ENCODE measurements at regions not wholly inside any gene's neighbourhood (a gene's known extent, or its start where the extent isn't known, plus 50 kb on each side); places are given as distances from the start of the nearest gene placed in this dataset.

DNA sequence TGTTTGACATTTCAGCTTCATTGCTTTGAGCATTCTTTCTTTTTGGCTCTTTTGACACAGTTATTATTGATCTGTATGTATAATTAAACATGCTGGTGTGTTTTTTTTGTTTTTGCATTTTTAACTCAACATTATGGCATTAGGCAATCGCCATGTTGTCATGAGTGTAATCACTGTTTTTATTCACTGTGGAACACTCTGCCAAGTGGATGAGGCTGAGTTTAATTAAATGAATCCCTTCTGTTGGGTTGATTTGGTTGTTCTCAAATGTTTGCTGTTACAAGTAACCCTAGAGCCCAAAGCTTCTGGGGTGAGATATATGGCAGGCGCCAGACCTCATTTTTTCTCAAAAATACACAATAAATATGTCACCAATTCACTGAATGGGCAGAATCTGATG, 428.1 kb downstream of the MATN1 start:
- Histone ChIP-seq H3K4me3 (ENCODE audit: insufficient read depth, low read depth, low read length, poor library complexity, severe bottlenecking) (no peak overlapping the region), H3K4me1 (ENCODE audit: control insufficient read depth, insufficient read depth, low read length, poor library complexity, severe bottlenecking) (no peaks in the 10 kb centered on the region), H3K27me3 (replicated peaks; ENCODE audit: control insufficient read depth, insufficient read depth, low read length, poor library complexity, severe bottlenecking) (no peaks in the 10 kb centered on the region), H3K36me3 (ENCODE audit: control insufficient read depth, insufficient read depth, low read length) (no peaks in the 10 kb centered on the region), H3K9me3 (ENCODE audit: control insufficient read depth, low read length) (peaks cover 4% of the 10 kb centered on the region), H3K27ac (ENCODE audit: insufficient read depth, low read length, poor library complexity, severe bottlenecking) (no peak overlapping the region)
- DNase-seq = no peak

- H3K27ac ChIP-seq (ENCODE audit: insufficient read depth, low read length, poor library complexity, severe bottlenecking) = no peak overlapping the region
- no peaks in the 10 kb centered on the region for H3K27me3 ChIP-seq (replicated peaks; ENCODE audit: control insufficient read depth, insufficient read depth, low read length, poor library complexity, severe bottlenecking)
- DNase-seq = no peak
- H3K36me3 ChIP-seq (ENCODE audit: control insufficient read depth, insufficient read depth, low read length) = no peaks in the 10 kb centered on the region
- H3K4me3 ChIP-seq (ENCODE audit: insufficient read depth, low read depth, low read length, poor library complexity, severe bottlenecking) = no peak overlapping the region
- no peaks in the 10 kb centered on the region for H3K4me1 ChIP-seq (ENCODE audit: control insufficient read depth, insufficient read depth, low read length, poor library complexity, severe bottlenecking)
- H3K9me3 ChIP-seq (ENCODE audit: control insufficient read depth, low read length) = peaks cover 4% of the 10 kb centered on the region
These were observed 428.9 kb downstream of the MATN1 start for GRCh38 chr1:30294508-30294907.

DNA sequence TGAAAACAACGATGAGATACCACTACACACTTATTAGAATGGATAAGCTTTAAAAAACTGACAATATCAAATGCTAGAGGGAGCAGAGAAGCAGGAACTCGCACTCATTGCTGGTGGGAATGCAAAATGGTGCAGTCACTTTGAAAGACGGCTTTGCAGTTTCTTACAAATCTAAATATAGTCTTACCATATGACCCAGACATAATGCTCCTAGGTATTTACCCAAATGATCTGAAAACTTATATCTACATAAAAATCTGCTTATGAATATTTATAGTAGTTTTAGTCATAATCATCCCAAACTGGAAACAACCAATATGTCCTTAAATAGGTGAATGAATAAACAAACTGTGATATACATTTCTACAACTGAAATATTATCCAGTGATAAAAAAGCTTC, 430.9 kb downstream of the MATN1 start:
- Histone ChIP-seq H3K27me3 (replicated peaks; ENCODE audit: control insufficient read depth, insufficient read depth, low read length, poor library complexity, severe bottlenecking) (no peaks in the 10 kb centered on the region), H3K9me3 (ENCODE audit: control insufficient read depth, low read length) (no peaks in the 10 kb centered on the region), H3K36me3 (ENCODE audit: control insufficient read depth, insufficient read depth, low read length) (no peaks in the 10 kb centered on the region), H3K4me3 (ENCODE audit: insufficient read depth, low read depth, low read length, poor library complexity, severe bottlenecking) (no peak overlapping the region), H3K4me1 (ENCODE audit: control insufficient read depth, insufficient read depth, low read length, poor library complexity, severe bottlenecking) (no peaks in the 10 kb centered on the region), H3K27ac (ENCODE audit: insufficient read depth, low read length, poor library complexity, severe bottlenecking) (no peak overlapping the region)
- no peak for DNase-seq

DNA sequence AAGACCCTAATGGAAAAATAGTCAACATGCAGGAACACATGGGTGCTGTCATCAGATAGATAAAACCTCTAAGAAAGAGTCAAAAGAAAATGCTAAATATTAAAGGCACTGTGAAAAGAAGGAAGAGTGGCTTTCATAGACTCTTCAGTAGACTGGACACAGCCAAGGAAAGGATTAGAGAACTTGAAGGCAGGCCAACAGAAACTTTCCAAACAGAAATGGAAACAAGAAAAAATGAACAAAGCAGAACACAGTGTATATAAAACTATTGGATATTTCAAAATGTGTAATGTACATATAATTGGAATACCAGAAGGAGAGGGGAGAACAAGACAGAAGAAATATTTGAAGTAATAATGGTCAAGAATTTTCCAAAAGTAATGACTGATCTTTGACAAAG, 431.9 kb downstream of the MATN1 start:
- no peaks in the 10 kb centered on the region for H3K36me3 ChIP-seq (ENCODE audit: control insufficient read depth, insufficient read depth, low read length)
- no peaks in the 10 kb centered on the region for H3K27me3 ChIP-seq (replicated peaks; ENCODE audit: control insufficient read depth, insufficient read depth, low read length, poor library complexity, severe bottlenecking)
- H3K9me3 ChIP-seq (ENCODE audit: control insufficient read depth, low read length) = no peaks in the 10 kb centered on the region
- H3K4me1 ChIP-seq (ENCODE audit: control insufficient read depth, insufficient read depth, low read length, poor library complexity, severe bottlenecking) = no peaks in the 10 kb centered on the region
- no peak overlapping the region for H3K4me3 ChIP-seq (ENCODE audit: insufficient read depth, low read depth, low read length, poor library complexity, severe bottlenecking)
- no peak overlapping the region for H3K27ac ChIP-seq (ENCODE audit: insufficient read depth, low read length, poor library complexity, severe bottlenecking)
- DNase-seq = no peak

GRCh38 chr1:30290581-30290980, 432.8 kb downstream of the MATN1 start:
- no peak overlapping the region for H3K27ac ChIP-seq (ENCODE audit: insufficient read depth, low read length, poor library complexity, severe bottlenecking)
- no peaks in the 10 kb centered on the region for H3K4me1 ChIP-seq (ENCODE audit: control insufficient read depth, insufficient read depth, low read length, poor library complexity, severe bottlenecking)
- no peak for DNase-seq
- no peaks in the 10 kb centered on the region for H3K9me3 ChIP-seq (ENCODE audit: control insufficient read depth, low read length)
- H3K36me3 ChIP-seq (ENCODE audit: control insufficient read depth, insufficient read depth, low read length) = no peaks in the 10 kb centered on the region
- H3K4me3 ChIP-seq (ENCODE audit: insufficient read depth, low read depth, low read length, poor library complexity, severe bottlenecking) = no peak overlapping the region
- no peaks in the 10 kb centered on the region for H3K27me3 ChIP-seq (replicated peaks; ENCODE audit: control insufficient read depth, insufficient read depth, low read length, poor library complexity, severe bottlenecking)

- no peaks in the 10 kb centered on the region for H3K4me1 ChIP-seq (ENCODE audit: control insufficient read depth, insufficient read depth, low read length, poor library complexity, severe bottlenecking)
- H3K4me3 ChIP-seq (ENCODE audit: insufficient read depth, low read depth, low read length, poor library complexity, severe bottlenecking) = no peak overlapping the region
- H3K27ac ChIP-seq (ENCODE audit: insufficient read depth, low read length, poor library complexity, severe bottlenecking) = no peak overlapping the region
- no peaks in the 10 kb centered on the region for H3K9me3 ChIP-seq (ENCODE audit: control insufficient read depth, low read length)
- H3K27me3 ChIP-seq (replicated peaks; ENCODE audit: control insufficient read depth, insufficient read depth, low read length, poor library complexity, severe bottlenecking) = no peaks in the 10 kb centered on the region
- no peak for DNase-seq
- no peaks in the 10 kb centered on the region for H3K36me3 ChIP-seq (ENCODE audit: control insufficient read depth, insufficient read depth, low read length)
These were observed 435.4 kb downstream of the MATN1 start for GRCh38 chr1:30287976-30288375.

DNA sequence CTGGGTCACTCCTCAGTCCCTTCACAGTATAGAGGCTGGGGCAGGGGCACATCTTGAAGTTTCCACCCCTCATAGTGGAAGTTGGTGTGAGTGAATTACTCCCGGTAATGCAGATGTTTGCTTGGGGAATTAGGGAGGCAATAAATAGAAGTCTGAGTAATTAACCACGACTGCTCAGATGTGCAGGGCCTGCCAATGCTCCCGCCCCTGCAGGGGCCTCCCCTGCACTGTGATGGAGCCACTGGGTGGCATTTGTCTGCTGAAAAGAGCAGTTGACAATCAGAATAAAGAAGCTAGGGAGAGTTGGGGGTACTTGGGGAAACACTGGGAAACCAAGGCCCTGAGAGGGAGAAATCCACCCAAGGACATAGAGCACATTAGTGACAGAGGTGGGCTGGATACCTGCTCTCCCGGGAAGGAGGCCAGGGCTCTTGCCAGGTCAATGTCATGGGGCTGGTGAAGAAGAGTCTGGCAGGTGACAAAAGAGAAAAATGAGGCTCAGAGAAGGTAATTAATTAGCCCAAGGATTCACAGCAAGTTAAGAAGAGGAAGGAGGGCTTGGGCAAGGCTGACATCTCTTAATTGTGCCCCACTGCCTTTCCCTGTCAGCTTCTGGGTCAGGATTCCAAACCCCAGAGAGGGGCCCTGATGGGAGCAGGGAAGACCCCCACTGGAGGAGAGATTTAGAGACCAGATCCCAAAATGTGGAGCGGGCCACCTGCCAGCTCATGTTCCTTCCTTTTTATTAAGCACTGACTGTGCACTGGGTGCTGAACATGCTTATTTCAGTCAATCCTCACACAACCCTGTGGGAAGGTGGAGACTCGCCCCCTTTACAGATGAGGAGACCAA, 436.2 kb downstream of the MATN1 start:
- no peak overlapping the region for H3K27ac ChIP-seq (ENCODE audit: insufficient read depth, low read length, poor library complexity, severe bottlenecking)
- H3K36me3 ChIP-seq (ENCODE audit: control insufficient read depth, insufficient read depth, low read length) = no peaks in the 10 kb centered on the region
- H3K4me1 ChIP-seq (ENCODE audit: control insufficient read depth, insufficient read depth, low read length, poor library complexity, severe bottlenecking) = no peaks in the 10 kb centered on the region
- H3K4me3 ChIP-seq (ENCODE audit: insufficient read depth, low read depth, low read length, poor library complexity, severe bottlenecking) = no peak overlapping the region
- DNase-seq = no peak
- H3K9me3 ChIP-seq (ENCODE audit: control insufficient read depth, low read length) = no peaks in the 10 kb centered on the region
- no peaks in the 10 kb centered on the region for H3K27me3 ChIP-seq (replicated peaks; ENCODE audit: control insufficient read depth, insufficient read depth, low read length, poor library complexity, severe bottlenecking)

- H3K36me3 ChIP-seq (ENCODE audit: control insufficient read depth, insufficient read depth, low read length) = no peaks in the 10 kb centered on the region
These were observed 437.0 kb downstream of the MATN1 start for GRCh38 chr1:30286241-30286987.

GRCh38 chr1:30285501-30285932, 437.9 kb downstream of the MATN1 start:
- H3K4me3 ChIP-seq (ENCODE audit: insufficient read depth, low read depth, low read length, poor library complexity, severe bottlenecking) = no peak overlapping the region
- no peaks in the 10 kb centered on the region for H3K27me3 ChIP-seq (replicated peaks; ENCODE audit: control insufficient read depth, insufficient read depth, low read length, poor library complexity, severe bottlenecking)
- no peak for DNase-seq
- no peaks in the 10 kb centered on the region for H3K36me3 ChIP-seq (ENCODE audit: control insufficient read depth, insufficient read depth, low read length)
- H3K9me3 ChIP-seq (ENCODE audit: control insufficient read depth, low read length) = no peaks in the 10 kb centered on the region
- H3K27ac ChIP-seq (ENCODE audit: insufficient read depth, low read length, poor library complexity, severe bottlenecking) = no peak overlapping the region
- H3K4me1 ChIP-seq (ENCODE audit: control insufficient read depth, insufficient read depth, low read length, poor library complexity, severe bottlenecking) = no peaks in the 10 kb centered on the region

More at GRCh38 chr1:30286241-30286987, 437.0 kb downstream of the MATN1 start:
- Histone ChIP-seq H3K9me3 (ENCODE audit: control insufficient read depth, low read length) (no peaks in the 10 kb centered on the region), H3K4me1 (ENCODE audit: control insufficient read depth, insufficient read depth, low read length, poor library complexity, severe bottlenecking) (no peaks in the 10 kb centered on the region), H3K27ac (ENCODE audit: insufficient read depth, low read length, poor library complexity, severe bottlenecking) (no peak overlapping the region), H3K4me3 (ENCODE audit: insufficient read depth, low read depth, low read length, poor library complexity, severe bottlenecking) (no peak overlapping the region), H3K27me3 (replicated peaks; ENCODE audit: control insufficient read depth, insufficient read depth, low read length, poor library complexity, severe bottlenecking) (no peaks in the 10 kb centered on the region)
- DNase-seq = no peak
